ENCODE measurements at regions not wholly inside any gene's neighbourhood (a gene's known extent, or its start where the extent isn't known, plus 50 kb on each side); places are given as distances from the start of the nearest gene placed in this dataset.

GRCh38 chr22:48539261-48539660 is 1288.4 kb downstream of the BRD1 start:
- DNase-seq (ENCODE audit: low read depth, low spot score), result no peak
- no peak overlapping the region for H3K27ac Mint-ChIP-seq (ENCODE audit: unreplicated experiment)
- no peaks in the 10 kb centered on the region for H3K27me3 Mint-ChIP-seq (ENCODE audit: low read depth)
- H3K4me1 Mint-ChIP-seq, result peaks cover 27% of the 10 kb centered on the region
- no peak for TF ChIP-seq CTCF (conservative IDR thresholded peaks at IDR 0.05)
- H3K9me3 Mint-ChIP-seq, result no peaks in the 10 kb centered on the region
- no peaks in the 10 kb centered on the region for H3K36me3 Mint-ChIP-seq (ENCODE audit: low read depth)
- no peak overlapping the region for H3K4me3 Mint-ChIP-seq

GRCh38 chr22:48538291-48538820 is 1289.3 kb downstream of the BRD1 start:
- Mint-ChIP-seq H3K4me1 (peaks cover 27% of the 10 kb centered on the region), H3K4me3 (no peak overlapping the region), H3K9me3 (no peaks in the 10 kb centered on the region), H3K27ac (ENCODE audit: unreplicated experiment) (no peak overlapping the region), H3K27me3 (ENCODE audit: low read depth) (no peaks in the 10 kb centered on the region), H3K36me3 (ENCODE audit: low read depth) (no peaks in the 10 kb centered on the region)
- no peak for TF ChIP-seq CTCF (conservative IDR thresholded peaks at IDR 0.05)
- no peak for DNase-seq (ENCODE audit: low read depth, low spot score)

DNA sequence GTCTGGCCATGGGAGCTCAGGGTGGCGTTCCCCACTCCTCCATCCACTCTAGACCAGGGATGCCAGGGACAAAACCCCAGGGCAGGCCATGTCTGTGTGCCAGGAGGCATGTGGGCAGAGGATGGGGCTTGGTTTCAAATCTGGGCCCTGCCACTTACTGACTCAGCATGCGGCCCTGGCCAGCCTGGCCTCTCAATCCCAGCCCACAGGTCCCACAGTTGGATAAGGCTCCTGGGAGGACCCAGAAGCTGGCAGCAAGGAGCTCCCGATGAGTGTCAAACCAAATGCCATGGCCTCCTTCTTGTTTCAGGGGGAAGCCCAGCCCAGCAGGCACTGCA is 1290.4 kb downstream of the BRD1 start:
- Mint-ChIP-seq H3K4me3 (no peak overlapping the region), H3K27ac (ENCODE audit: unreplicated experiment) (no peak overlapping the region), H3K9me3 (no peaks in the 10 kb centered on the region), H3K36me3 (ENCODE audit: low read depth) (no peaks in the 10 kb centered on the region), H3K27me3 (ENCODE audit: low read depth) (no peaks in the 10 kb centered on the region), H3K4me1 (peaks cover 24% of the 10 kb centered on the region)
- no peak for DNase-seq (ENCODE audit: low read depth, low spot score)
- TF ChIP-seq CTCF (conservative IDR thresholded peaks at IDR 0.05), result no peak

- Mint-ChIP-seq H3K36me3 (ENCODE audit: low read depth) (no peaks in the 10 kb centered on the region), H3K9me3 (no peaks in the 10 kb centered on the region), H3K27me3 (ENCODE audit: low read depth) (no peaks in the 10 kb centered on the region), H3K4me1 (peaks cover 30% of the 10 kb centered on the region), H3K27ac (ENCODE audit: unreplicated experiment) (peak overlapping the region; percentile 94), H3K4me3 (no peak overlapping the region)
- no peak for TF ChIP-seq CTCF (conservative IDR thresholded peaks at IDR 0.05)
- DNase-seq (ENCODE audit: low read depth, low spot score), result no peak
Measured at GRCh38 chr22:48536541-48537342, 1290.9 kb downstream of the BRD1 start.

DNA sequence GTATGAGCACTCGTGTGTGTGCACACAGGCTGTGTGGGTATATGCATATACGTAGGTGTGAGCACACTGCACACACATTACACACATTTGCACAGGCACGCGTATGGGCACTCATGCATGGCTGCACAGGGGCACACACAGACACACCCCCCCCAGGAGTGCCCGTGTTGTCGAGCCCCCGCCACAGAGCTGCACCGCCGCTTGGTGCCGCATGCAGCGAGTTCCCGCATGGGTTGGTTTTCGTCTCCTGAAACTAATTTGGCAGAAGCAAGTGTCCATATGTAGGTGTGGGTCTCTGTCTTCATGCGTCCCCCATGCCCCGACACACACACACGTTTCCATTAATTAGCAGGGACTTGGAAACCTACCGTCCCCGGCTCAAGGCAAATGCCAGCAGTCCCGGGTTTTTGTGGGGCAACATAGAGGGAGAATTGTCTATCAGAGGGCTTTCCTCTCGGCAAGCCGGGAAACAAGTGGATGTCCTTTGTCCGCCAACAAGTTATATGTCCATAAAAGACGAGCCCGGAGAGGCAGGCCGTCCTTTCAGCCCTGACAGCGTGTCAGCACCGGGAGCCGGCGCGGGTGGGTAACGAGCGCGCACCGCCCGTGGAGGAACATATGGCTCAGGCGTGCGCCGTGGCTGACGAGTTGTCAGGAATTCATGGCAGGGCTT is 1291.7 kb downstream of the BRD1 start:
- Mint-ChIP-seq H3K36me3 (ENCODE audit: low read depth) (no peaks in the 10 kb centered on the region), H3K27ac (ENCODE audit: unreplicated experiment) (no peak overlapping the region), H3K27me3 (ENCODE audit: low read depth) (no peaks in the 10 kb centered on the region), H3K4me1 (peaks cover 30% of the 10 kb centered on the region), H3K9me3 (no peaks in the 10 kb centered on the region), H3K4me3 (no peak overlapping the region)
- TF ChIP-seq CTCF (conservative IDR thresholded peaks at IDR 0.05), result no peak
- DNase-seq (ENCODE audit: low read depth, low spot score), result no peak

Data from neural crest cell (in vitro differentiated cells).